T-helper 1 cell (primary cell): ENCODE measurements at regions not wholly inside any gene's neighbourhood (a gene's known extent, or its start where the extent isn't known, plus 50 kb on each side); places are given as distances from the start of the nearest gene placed in this dataset.
"Not testable (repeated sequence)": the region's sequence is repeated elsewhere in the genome, so short reads cannot be mapped to it uniquely, and the experiment has no call there.

Experiments used
- DNase-seq, 5 donors: peaks; one replicate each; pipeline ENCODE4 v3.0.0-alpha.2; 2012 to 2020

DNA sequence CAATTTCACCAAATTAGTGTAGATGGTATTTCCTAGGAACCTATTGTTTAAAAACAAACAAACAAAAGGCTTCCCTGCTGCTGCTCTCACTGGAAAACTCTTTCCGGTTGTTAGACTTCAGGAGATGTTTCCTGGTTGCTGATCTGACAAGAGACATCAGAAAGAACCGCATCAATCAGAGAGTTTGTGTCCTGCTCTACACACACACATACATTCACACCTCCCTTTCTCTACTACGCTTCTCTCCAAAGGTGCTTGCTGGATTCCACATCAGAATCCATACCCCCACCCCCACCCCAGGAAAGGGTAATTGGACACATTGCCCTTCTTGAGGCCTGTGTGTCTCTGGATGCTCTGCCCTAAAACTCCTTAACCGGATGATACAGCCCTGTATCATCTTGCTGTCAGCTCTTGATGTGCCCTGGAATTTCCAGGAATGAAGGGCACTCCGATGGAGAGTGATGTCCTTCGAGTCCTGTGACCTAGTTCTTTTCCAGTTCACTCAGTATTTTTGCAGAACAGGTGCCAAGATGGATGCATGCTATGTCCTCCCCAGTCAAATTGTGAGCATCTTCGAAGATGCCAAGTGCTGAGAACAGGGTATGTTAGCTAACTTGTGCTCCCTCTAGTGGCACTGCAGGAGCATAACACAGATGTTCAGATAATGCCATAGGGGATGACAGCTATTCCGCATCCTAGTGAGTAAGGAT lies 113.7 kb upstream of the SLC35F3 start:
- DNase-seq: peak in 3 of 5 donors; percentile 9 to 55 (median 14)

DNA sequence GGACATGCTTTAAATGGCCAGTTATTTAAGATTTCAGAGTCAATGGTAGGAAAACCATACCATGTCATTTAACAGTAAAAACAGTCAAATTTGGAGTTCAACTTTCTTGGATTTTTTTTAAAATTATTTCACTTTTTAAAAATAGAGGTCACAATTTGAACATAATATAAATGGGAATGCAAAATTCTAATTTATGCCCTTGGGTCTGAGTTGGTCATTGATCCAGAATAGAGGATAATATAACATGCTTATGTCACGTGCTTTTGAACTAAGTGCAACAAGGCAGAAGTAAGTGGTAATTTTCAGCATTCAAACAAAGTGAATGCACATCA lies 113.1 kb upstream of the SLC35F3 start:
- no peak for DNase-seq

DNA sequence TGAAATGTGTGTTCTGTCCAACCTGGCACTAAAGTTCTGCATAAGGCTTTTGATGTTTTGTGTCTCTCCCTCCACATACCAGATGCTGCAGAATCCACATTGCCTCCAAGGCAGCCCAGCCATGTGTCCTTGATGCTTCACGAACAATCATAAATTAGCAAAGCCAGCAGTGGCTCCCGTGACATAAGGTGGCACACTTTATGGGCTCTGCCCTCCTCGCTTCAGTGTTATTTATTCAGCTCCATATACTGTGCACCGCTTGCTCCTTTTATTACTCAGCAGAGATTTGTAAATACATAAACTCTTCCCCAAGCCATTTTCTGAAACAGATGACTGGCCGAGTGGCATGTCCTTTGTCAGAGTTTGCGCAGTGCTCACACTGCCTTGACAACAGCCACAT lies 112.8 kb upstream of the SLC35F3 start:
- DNase-seq: no peak

DNA sequence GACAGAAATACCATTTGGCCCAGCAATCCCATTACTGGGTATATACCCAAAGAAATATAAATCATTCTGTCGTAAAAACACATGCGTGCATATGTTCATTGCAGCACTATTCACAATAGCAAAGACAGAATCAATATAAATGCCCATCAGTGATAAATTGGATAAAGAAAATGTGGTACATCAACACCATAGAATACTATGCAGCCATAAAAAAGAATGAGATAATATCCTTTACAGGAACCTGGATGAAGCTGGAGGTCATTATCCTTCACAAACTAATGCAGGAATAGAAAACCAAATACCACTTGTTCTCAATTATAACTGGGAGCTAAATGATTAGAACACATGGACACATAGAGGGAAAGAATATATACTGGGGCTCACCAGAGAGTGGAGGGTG lies 109.6 kb upstream of the SLC35F3 start:
- no peak for DNase-seq

DNA sequence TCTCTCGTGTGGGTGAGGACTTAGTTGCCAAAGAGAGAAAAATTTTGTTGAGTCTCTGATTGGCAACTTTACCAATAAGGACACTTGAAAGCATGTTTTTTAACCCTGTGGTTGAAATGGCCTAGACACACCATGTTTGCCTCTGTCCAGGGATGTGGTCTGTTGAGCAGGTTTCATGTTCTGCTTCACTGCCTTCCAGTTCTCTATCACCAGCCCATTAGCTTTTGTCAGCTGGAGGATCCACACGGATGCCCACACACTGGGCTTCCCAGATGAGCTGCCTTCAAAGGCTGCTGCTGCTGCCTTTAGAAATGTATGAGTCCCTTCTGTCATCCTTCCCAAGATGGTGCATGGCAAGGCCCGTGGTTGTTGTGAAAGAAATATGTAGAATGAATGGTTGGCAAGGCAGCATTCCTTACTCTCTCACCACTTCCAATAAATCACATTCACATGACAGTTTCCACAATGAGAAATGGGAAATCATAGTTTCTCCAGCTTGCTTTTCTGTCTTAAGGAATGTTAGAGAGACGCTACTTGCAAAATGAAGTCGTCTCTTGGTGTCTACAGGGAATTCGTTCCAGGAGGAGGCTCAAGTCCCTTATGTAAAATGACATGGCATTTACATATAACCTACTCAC lies 108.2 kb upstream of the SLC35F3 start:
- DNase-seq: no peak

DNA sequence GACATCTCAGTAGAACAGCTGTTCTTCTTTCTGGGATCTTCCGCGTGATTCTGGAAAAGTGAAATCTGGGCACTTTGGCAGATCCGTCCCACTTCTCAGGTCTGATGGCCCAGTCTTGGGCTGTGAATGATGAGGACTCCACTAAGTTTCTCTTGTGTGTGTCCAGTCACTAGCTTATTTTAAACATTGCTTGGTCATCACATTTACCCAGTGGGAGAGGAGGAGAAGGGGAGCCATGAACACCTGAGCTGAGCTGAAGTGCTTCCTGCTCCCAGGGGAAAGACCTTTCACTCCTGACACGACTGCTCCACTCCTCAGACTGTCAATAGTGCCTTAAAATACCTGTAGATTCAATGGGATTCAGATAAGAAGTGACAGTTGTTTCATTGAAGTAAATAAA lies 101.9 kb upstream of the SLC35F3 start:
- DNase-seq: no peak

DNA sequence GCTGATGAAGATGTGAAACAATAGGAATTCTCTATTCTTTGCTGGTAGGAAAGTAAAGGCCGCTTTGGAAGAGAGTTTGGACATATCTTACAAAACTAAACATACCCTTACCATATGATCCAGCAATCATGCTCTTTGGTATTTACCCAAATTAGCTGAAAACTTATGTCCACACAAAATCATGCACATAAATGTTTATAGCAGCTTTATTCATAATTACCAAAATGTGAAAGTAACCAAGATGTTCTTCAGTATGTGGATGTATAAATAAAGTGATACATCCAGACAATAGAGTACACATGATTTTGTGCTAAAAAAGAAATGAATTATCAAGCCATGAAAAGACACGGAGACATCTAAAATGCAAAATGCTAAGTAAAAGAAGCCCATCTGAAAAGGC lies 98.7 kb upstream of the SLC35F3 start:
- no peak for DNase-seq

DNA sequence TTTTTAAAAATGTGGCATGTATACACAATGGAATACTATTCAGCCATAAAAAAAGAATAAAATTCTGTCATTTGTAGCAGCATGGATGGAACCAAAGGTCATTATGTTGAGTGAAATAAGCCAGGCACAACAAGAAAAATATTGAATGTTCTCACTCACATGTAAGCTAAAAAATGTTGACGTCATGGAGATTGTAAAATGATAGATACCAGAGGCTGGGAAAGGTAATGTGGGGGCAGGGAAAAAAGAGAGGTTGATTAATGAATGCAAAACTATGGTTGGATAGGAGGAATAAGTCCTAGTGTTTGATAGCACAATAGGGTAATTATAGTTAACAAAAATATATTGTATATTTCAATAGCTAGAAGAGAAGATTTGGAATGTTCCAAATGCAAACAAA lies 89.1 kb upstream of the SLC35F3 start:
- DNase-seq: no peak

DNA sequence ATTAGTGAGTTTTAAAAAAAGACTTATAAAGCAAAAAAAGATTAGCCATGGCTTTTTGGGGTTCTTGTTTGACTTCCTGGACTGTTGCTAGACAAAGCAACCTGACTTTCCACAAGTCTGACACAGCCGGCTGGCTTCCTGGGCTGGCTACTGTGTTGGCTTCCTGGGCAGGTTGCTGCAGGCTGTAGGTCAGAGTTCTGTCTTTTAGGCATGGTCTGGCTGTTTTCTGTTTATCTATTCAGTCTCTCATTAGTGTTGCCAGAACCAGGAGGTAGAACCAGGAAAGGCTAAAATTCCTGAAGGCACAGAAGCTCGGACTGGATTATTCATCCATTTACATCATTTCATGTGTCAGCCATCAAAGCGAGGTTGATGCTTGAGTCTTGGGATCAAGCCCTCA lies 88.6 kb upstream of the SLC35F3 start:
- no peak for DNase-seq

DNA sequence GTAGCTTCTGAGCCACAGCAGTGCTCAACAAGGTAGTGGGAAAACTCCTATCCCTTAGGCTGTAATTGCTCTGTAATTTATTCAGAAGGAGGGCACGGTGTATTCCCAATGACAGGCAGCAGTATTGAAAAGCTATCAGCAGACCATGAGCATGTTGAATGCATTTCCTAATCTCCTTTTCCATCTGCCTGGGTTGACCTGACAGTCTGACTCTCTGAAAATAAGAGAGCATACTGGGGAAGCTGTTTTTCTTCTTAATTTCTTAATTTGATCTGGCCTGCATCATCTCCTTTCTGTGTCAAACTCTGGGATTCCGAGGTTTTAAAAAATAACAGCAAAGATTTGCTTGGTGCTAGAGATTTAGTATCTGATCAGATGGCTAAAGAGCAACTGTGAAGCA lies 88.1 kb upstream of the SLC35F3 start:
- DNase-seq: no peak

DNA sequence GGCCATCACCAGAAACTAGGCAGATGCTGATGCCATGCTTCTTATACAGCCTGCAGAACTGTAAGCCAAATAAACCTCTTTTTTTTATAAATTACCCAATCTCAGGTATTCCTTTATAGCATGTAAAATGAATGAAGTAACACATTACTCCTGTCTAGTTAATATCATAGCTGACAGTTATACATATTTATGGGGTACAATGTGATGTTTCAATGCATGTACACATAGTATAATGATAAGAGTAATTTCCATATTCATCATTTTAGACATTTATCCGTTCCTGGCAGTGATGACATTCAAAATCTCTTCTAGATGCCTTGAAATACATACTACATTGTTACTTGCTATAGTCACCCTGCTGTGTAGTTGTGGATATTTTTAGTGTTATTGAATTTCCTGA lies 85.4 kb upstream of the SLC35F3 start:
- DNase-seq: no peak

DNA sequence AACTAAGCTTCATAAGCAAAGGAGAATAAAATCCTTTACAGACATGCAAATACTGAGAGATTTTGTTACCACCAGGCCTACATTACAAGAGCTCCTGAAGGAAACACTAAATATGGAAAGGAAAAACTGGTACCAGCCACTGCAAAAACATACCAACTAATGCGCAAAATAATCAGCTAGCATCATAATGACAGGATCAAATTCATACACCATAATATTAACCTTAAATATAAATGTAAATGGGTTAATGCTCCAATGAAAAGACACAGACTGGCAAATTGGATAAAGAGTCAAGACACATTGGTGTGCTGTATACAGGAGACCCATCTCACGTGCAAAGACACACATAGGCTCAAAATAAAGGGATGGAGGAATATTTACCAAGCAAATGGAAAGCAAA lies 80.3 kb upstream of the SLC35F3 start:
- not testable (repeated sequence) for DNase-seq

DNA sequence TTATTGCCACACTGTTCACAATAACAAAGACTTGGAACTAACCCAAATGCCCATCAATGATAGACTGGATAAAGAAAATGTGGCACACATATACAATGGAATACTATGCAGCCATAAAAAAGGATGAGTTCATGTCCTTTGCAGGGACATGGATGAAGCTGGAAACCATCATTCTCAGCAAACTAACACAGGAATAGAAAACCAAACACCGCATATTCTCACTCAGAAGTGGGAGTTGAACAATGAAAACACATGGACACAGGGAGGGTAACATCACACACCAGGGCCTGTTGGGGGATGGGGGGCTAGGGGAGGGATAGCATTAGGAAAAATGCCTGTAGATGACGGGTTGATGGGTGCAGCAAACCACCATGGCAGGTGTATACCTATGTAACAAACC lies 76.5 kb upstream of the SLC35F3 start:
- DNase-seq: not testable (repeated sequence)

DNA sequence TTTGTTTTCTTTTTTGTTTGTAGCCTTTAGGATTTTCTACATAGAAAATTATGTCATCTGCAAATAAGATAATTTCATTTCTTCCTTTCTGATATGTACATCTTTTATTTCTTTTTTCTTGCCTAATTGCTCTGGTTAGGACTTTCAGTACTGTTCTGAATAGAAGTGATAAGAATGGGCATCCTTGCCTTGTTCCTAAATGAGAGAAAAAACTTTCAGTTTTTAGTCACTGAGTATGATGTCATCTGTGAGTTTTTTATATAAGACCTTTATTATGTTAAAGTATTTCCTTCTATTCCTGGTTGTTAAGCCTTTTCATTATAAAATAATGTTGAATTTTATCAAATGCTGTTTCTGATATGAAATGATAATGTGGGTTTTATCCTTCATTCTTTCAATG lies 76.0 kb upstream of the SLC35F3 start:
- no peak for DNase-seq

DNA sequence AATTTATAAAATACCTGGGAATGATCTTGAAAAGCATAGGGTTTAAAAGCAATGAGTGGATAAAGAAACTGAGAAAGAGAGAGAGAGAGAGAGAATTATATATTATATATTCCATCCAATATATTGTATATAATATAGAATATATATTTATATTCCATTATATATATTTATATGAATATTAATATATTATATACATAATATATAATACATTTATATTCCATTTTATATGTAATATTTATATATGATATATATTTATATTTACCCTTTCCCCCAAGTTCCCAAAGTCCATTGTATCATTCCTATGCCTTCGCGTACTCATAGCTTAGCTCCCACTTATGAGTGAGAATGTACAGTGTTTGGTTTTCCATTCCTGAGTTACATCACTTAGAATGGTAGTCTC lies 69.9 kb upstream of the SLC35F3 start:
- DNase-seq: no peak

DNA sequence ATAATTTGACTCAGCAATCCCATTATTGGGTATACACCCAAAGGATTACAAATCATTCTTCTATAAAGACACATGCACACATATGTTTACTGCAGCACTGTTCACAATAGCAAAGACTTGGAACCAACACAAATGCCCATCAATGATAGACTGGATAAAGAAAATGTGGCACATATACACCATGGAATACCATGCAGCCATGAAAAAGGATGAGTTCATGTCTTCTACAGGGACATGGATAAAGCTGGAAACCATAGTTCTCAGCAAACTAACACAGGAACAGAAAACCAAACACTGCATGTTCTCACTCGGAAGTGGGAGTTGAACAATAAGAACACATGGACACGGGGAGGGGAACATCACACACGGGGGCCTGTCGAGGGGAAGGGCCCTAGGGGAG lies 66.3 kb upstream of the SLC35F3 start:
- not testable (repeated sequence) for DNase-seq

DNA sequence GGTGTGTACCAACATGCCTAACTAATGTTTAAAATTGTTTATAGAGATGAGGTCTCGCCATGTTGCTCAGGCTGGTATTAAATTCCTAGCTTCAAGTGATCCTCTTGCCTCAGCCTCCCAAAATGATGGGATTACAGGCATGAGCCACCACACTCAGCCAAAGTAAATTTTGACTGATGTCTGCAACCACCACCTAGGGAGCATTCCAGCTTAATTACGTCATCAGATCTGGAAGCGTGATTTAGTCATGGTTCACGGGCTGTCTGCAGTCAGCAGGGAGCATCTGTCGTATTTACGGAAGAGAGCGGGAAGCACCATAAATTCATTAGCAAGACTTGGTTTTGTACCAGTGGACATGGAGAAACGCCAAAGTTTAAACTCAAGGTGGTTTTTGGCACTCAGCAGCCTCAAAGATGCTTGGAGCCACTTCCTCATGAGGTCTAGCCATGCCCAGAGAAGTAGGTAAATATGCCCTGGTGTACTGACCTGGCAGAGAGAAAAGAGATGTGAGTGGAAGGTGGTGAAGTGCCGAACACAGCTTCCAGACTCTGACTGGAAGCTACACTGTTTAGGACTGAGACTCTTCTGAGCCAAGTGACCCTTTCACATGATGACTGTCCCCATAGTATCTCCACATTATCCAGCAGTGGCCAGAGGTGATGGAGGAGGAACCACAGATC lies 60.8 kb upstream of the SLC35F3 start:
- no peak for DNase-seq

DNA sequence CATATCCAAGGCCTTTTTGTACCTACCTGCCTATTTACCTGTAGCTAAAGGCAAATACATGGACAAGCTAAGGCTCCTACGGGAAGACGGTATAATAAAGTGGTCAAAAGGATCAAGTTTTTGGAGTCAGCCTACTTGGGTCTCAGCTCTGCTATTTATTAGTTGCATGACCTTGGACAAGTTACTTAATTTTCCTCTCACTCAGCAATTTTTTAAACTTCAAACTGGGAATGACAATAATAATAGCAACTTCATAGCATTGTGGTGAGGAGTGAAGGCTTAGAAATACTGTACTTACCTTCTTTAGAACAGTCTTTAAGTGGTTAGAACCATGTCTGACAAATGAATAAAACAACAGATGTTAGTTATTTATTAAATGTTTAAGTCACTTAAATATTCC lies 60.2 kb upstream of the SLC35F3 start:
- DNase-seq: no peak

DNA sequence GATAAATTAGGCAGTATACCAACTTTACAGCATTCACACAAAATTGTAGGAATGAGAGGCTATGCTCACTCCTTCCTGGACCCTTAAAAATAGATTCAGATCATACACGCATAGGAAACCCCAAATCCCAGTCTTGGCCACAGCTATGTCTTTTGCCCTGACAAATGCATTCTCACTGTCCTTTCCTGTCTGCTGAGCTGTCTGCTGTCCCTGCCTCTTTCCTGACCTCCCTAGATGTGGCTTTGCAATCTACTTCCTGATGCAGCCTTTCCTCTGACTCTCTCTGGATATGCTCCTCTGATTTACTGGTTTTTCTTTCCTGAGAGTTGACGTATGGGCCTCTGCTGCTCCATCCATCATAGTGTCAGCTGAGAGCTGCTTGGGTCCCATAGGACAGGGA lies 59.8 kb upstream of the SLC35F3 start:
- DNase-seq: no peak
